ENCODE measurements at regions not wholly inside any gene's neighbourhood (a gene's known extent, or its start where the extent isn't known, plus 50 kb on each side); places are given as distances from the start of the nearest gene placed in this dataset.
A peak's percentile ranks its signal among the peaks of the same experiment; 100 is the strongest.
"Not testable (repeated sequence)": the region's sequence is repeated elsewhere in the genome, so short reads cannot be mapped to it uniquely, and the experiment has no call there.

DNA sequence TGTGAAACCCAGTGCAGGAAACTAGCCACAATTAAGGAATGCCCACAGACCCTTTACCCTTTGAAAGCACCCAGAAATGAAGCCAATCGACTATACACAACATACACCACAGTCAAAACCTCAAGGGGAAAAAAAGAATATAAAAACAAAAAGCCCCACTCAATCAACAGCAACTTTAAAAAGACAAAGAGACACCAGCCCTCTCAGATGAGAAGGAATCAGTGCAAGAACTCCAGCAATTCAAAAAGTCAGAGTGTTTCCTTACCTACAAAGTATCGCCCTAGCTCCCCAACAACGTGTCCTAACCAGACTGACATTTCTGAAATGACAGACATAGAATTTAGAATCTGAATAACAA, 147.7 kb downstream of the CHD1L start:
- DNase-seq, result no peak
- Histone ChIP-seq H3K27ac (ENCODE audit: low read depth in 2 of 2, low read length in 1 of 2) (no peak overlapping the region), H3K9ac (no peak overlapping the region), H3K9me3 (no peaks in the 10 kb centered on the region), H3F3A (replicated peaks; ENCODE audit: insufficient read depth) (no peaks in the 10 kb centered on the region), H3K27me3 (ENCODE audit: insufficient read depth) (no peaks in the 10 kb centered on the region), H3K4me2 (no peak overlapping the region), H3K36me3 (replicated peaks in 1 of 2; ENCODE audit: control insufficient read depth in 1 of 2, insufficient read depth in 2 of 2, low read length in 1 of 2) (no peaks in the 10 kb centered on the region), H4K20me1 (ENCODE audit: insufficient read depth) (no peaks in the 10 kb centered on the region), H3K4me1 (ENCODE audit: control insufficient read depth in 1 of 2, insufficient read depth in 2 of 2, low read depth in 1 of 2, low read length in 1 of 2) (no peaks in the 10 kb centered on the region), H3K9me2 (no peaks in the 10 kb centered on the region), H3K79me2 (ENCODE audit: insufficient read depth) (no peaks in the 10 kb centered on the region), H2AFZ (ENCODE audit: low read depth) (no peak overlapping the region), H3K4me3 (ENCODE audit: low read depth in 2 of 2, low read length in 1 of 2) (no peak overlapping the region)
- CTCF ChIA-PET, result interaction anchor here (0.6 to 3.3 kb wide), 16 partner anchors 9 to 137 kb away, joined by 3 to 51 read pairs (median 4); no protein-coding TSS in a partner anchor
- TF ChIP-seq FOSL2 (IDR thresholded peaks at IDR 0.05; ENCODE audit: borderline replicate concordance, low read depth) (no peak), RXRA (IDR thresholded peaks at IDR 0.05; ENCODE audit: borderline replicate concordance, low read depth) (no peak)
- TF ChIP-seq, protein P1, sequence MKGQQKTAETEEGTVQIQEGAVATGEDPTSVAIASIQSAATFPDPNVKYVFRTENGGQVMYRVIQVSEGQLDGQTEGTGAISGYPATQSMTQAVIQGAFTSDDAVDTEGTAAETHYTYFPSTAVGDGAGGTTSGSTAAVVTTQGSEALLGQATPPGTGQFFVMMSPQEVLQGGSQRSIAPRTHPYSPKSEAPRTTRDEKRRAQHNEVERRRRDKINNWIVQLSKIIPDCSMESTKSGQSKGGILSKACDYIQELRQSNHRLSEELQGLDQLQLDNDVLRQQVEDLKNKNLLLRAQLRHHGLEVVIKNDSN (IDR thresholded peaks at IDR 0.05; ENCODE audit: borderline replicate concordance, low read depth), result no peak
- POLR2A ChIA-PET, result no interaction called here
- WGBS (ENCODE audit: low lambda C conversion rate), result 0% methylated on average over 3 of the region's 3 CpGs

DNA sequence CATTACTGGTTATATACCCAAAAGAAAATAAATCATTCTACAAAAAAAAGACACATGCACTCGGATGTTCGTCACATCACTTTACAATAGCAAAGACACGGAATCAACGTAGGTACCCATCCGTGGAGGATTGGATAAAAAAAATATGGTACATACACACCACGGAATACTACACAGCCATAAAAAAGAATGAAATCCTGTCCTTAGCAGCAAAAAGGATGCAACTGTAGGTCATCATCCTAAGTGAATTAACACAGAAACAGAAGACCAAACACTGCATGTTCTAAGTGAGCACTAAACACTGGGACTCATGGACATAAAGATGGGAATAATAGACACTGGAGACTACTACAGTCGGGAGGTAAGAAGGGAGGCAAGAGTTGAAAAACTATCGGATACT, 148.6 kb downstream of the CHD1L start:
- Histone ChIP-seq H3K9me3 (no peaks in the 10 kb centered on the region), H3K27ac (ENCODE audit: low read depth in 2 of 2, low read length in 1 of 2) (no peak overlapping the region), H2AFZ (ENCODE audit: low read depth) (no peak overlapping the region), H3K9ac (no peak overlapping the region), H4K20me1 (ENCODE audit: insufficient read depth) (no peaks in the 10 kb centered on the region), H3F3A (replicated peaks; ENCODE audit: insufficient read depth) (no peaks in the 10 kb centered on the region), H3K27me3 (ENCODE audit: insufficient read depth) (no peaks in the 10 kb centered on the region), H3K4me1 (ENCODE audit: control insufficient read depth in 1 of 2, insufficient read depth in 2 of 2, low read depth in 1 of 2, low read length in 1 of 2) (no peaks in the 10 kb centered on the region), H3K36me3 (replicated peaks in 1 of 2; ENCODE audit: control insufficient read depth in 1 of 2, insufficient read depth in 2 of 2, low read length in 1 of 2) (no peaks in the 10 kb centered on the region), H3K79me2 (ENCODE audit: insufficient read depth) (no peaks in the 10 kb centered on the region), H3K4me3 (ENCODE audit: low read depth in 2 of 2, low read length in 1 of 2) (no peak overlapping the region), H3K4me2 (no peak overlapping the region), H3K9me2 (no peaks in the 10 kb centered on the region)
- DNase-seq, result no peak
- TF ChIP-seq YY1 (IDR thresholded peaks at IDR 0.05; ENCODE audit: low read depth), result no peak
- no peak for TF ChIP-seq FOSL2 (IDR thresholded peaks at IDR 0.05; ENCODE audit: borderline replicate concordance, low read depth)
- TF ChIP-seq FOXJ3 (CRISPR knock-in tag; IDR thresholded peaks at IDR 0.05), result no peak
- TF ChIP-seq, protein P2, sequence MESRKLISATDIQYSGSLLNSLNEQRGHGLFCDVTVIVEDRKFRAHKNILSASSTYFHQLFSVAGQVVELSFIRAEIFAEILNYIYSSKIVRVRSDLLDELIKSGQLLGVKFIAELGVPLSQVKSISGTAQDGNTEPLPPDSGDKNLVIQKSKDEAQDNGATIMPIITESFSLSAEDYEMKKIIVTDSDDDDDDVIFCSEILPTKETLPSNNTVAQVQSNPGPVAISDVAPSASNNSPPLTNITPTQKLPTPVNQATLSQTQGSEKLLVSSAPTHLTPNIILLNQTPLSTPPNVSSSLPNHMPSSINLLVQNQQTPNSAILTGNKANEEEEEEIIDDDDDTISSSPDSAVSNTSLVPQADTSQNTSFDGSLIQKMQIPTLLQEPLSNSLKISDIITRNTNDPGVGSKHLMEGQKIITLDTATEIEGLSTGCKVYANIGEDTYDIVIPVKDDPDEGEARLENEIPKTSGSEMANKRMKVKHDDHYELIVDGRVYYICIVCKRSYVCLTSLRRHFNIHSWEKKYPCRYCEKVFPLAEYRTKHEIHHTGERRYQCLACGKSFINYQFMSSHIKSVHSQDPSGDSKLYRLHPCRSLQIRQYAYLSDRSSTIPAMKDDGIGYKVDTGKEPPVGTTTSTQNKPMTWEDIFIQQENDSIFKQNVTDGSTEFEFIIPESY (IDR thresholded peaks at IDR 0.05; ENCODE audit: borderline replicate concordance, low read depth), result no peak
- TF ChIP-seq, protein P3, sequence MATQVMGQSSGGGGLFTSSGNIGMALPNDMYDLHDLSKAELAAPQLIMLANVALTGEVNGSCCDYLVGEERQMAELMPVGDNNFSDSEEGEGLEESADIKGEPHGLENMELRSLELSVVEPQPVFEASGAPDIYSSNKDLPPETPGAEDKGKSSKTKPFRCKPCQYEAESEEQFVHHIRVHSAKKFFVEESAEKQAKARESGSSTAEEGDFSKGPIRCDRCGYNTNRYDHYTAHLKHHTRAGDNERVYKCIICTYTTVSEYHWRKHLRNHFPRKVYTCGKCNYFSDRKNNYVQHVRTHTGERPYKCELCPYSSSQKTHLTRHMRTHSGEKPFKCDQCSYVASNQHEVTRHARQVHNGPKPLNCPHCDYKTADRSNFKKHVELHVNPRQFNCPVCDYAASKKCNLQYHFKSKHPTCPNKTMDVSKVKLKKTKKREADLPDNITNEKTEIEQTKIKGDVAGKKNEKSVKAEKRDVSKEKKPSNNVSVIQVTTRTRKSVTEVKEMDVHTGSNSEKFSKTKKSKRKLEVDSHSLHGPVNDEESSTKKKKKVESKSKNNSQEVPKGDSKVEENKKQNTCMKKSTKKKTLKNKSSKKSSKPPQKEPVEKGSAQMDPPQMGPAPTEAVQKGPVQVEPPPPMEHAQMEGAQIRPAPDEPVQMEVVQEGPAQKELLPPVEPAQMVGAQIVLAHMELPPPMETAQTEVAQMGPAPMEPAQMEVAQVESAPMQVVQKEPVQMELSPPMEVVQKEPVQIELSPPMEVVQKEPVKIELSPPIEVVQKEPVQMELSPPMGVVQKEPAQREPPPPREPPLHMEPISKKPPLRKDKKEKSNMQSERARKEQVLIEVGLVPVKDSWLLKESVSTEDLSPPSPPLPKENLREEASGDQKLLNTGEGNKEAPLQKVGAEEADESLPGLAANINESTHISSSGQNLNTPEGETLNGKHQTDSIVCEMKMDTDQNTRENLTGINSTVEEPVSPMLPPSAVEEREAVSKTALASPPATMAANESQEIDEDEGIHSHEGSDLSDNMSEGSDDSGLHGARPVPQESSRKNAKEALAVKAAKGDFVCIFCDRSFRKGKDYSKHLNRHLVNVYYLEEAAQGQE (IDR thresholded peaks at IDR 0.05; ENCODE audit: low read depth, low read length), result no peak
- CTCF ChIA-PET, result interaction anchor here (0.9 to 3.3 kb wide), 3 partner anchors 10 to 117 kb away, joined by 4 to 51 read pairs (median 13); no protein-coding TSS in a partner anchor
- POLR2A ChIA-PET, result no interaction called here
- 14% methylated on average over 8 of the region's 8 CpGs for WGBS (ENCODE audit: low lambda C conversion rate)

DNA sequence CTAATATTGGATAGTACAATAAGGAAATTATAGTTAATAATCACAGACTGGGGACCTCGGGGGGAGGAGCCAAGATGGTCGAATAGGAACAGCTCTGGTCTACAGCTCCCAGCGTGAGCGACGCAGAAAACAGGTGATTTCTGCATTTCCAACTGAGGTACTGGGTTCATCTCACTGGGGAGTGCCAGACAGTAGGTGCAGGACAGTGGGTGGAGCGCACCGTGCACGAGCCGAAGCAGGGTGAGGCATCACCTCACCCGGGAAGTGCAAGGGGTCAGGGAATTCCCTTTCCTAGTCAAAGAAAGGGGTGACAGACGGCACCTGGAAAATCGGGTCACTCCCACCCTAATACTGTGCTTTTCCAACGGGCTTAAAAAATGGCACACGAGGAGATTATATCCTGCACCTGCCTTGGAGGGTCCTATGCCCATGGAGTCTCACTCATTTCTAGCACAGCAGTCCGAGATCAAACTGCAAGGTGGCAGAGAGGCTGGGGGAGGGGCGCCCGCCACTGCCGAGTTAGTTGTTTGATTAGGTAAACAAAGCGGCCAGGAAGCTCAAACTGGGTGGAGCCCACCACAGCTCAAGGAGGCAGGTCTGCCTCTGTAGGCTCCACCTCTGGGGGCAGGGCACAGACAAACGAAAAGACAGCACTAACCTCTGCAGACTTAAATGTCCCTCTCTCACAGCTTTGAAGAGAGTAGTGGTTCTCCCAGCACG, 138.8 kb upstream of the BCL9 start:
- 4% methylated on average over 8 of the region's 21 CpGs for WGBS (ENCODE audit: low lambda C conversion rate)
- POLR2A ChIA-PET; H2AFZ ChIP-seq (ENCODE audit: low read depth); H3K9me3 ChIP-seq; H3K27me3 ChIP-seq (ENCODE audit: insufficient read depth); H3K9ac ChIP-seq; DNase-seq; H3K4me1 ChIP-seq (ENCODE audit: control insufficient read depth in 1 of 2, insufficient read depth in 2 of 2, low read depth in 1 of 2, low read length in 1 of 2); CTCF ChIA-PET; H4K20me1 ChIP-seq (ENCODE audit: insufficient read depth); H3K9me2 ChIP-seq; H3F3A ChIP-seq (replicated peaks; ENCODE audit: insufficient read depth); H3K27ac ChIP-seq (ENCODE audit: low read depth in 2 of 2, low read length in 1 of 2); H3K79me2 ChIP-seq (ENCODE audit: insufficient read depth); H3K36me3 ChIP-seq (replicated peaks in 1 of 2; ENCODE audit: control insufficient read depth in 1 of 2, insufficient read depth in 2 of 2, low read length in 1 of 2); H3K4me3 ChIP-seq (ENCODE audit: low read depth in 2 of 2, low read length in 1 of 2): not testable (repeated sequence)
- peak overlapping the region; percentile 15; the same call in 1 of the 2 replicates for H3K4me2 ChIP-seq

DNA sequence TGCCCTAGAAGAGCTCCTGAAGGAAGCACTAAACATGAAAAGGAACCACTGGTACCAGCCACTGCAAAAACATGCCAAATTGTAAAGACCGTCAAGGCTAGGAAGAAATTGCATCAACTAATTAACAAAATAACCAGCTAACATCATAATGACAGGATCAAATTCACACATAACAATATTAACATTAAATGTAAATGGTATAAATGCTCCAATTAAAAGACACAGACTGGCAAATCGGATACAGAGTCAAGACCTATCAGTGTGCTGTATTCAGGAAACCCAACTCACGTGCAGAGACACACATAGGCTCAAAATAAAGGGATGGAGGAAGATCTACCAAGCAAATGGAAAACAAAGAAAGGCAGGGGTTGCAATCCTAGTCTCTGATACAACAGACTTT, 137.0 kb upstream of the BCL9 start:
- 4% methylated on average over 3 of the region's 3 CpGs for WGBS (ENCODE audit: low lambda C conversion rate)
- H3F3A ChIP-seq (replicated peaks; ENCODE audit: insufficient read depth); H3K9ac ChIP-seq; DNase-seq; H2AFZ ChIP-seq (ENCODE audit: low read depth); H3K4me3 ChIP-seq (ENCODE audit: low read depth in 2 of 2, low read length in 1 of 2); H3K9me3 ChIP-seq; H3K27me3 ChIP-seq (ENCODE audit: insufficient read depth); POLR2A ChIA-PET; CTCF ChIA-PET; H3K4me1 ChIP-seq (ENCODE audit: control insufficient read depth in 1 of 2, insufficient read depth in 2 of 2, low read depth in 1 of 2, low read length in 1 of 2); H3K27ac ChIP-seq (ENCODE audit: low read depth in 2 of 2, low read length in 1 of 2); H3K36me3 ChIP-seq (replicated peaks in 1 of 2; ENCODE audit: control insufficient read depth in 1 of 2, insufficient read depth in 2 of 2, low read length in 1 of 2); H3K9me2 ChIP-seq; H4K20me1 ChIP-seq (ENCODE audit: insufficient read depth); H3K4me2 ChIP-seq; H3K79me2 ChIP-seq (ENCODE audit: insufficient read depth): not testable (repeated sequence)

Measured in SK-N-SH (cell line).